ENCODE measurements at regions not wholly inside any gene's neighbourhood (a gene's known extent, or its start where the extent isn't known, plus 50 kb on each side); places are given as distances from the start of the nearest gene placed in this dataset.
A peak's percentile ranks its signal among the peaks of the same experiment; 100 is the strongest.

- DNase-seq (ENCODE audit: low read depth, low spot score) = no peak
Observed at GRCh38 chr1:224504297-224505041, 69.9 kb upstream of the WDR26 start.

- no peak for DNase-seq (ENCODE audit: low read depth, low spot score)
Observed at GRCh38 chr1:224505454-224506093, 71.0 kb upstream of the WDR26 start.

- no peak for DNase-seq (ENCODE audit: low read depth, low spot score)
Observed at GRCh38 chr1:224506141-224506814, 71.7 kb upstream of the WDR26 start.

GRCh38 chr1:224507771-224508523 lies 73.3 kb upstream of the WDR26 start:
- no peak for DNase-seq (ENCODE audit: low read depth, low spot score)

GRCh38 chr1:224509907-224510306 lies 75.3 kb upstream of the WDR26 start:
- no peak for DNase-seq (ENCODE audit: low read depth, low spot score)

- no peak for DNase-seq (ENCODE audit: low read depth, low spot score)
Observed at GRCh38 chr1:224510880-224511645, 76.5 kb upstream of the WDR26 start.

GRCh38 chr1:224512600-224513151 lies 78.1 kb upstream of the WDR26 start:
- DNase-seq (ENCODE audit: low read depth, low spot score) = no peak

GRCh38 chr1:224513383-224513782 lies 78.8 kb upstream of the WDR26 start:
- DNase-seq (ENCODE audit: low read depth, low spot score) = no peak

- DNase-seq (ENCODE audit: low read depth, low spot score) = no peak
Observed at GRCh38 chr1:224513787-224514209, 79.2 kb upstream of the WDR26 start.

GRCh38 chr1:224517171-224517570 lies 82.6 kb upstream of the WDR26 start:
- DNase-seq (ENCODE audit: low read depth, low spot score) = no peak

- no peak for DNase-seq (ENCODE audit: low read depth, low spot score)
Observed at GRCh38 chr1:224518528-224518927, 83.9 kb upstream of the WDR26 start.

- no peak for DNase-seq (ENCODE audit: low read depth, low spot score)
Observed at GRCh38 chr1:224519874-224520273, 85.3 kb upstream of the WDR26 start.

- no peak for DNase-seq (ENCODE audit: low read depth, low spot score)
Observed at GRCh38 chr1:224520808-224521207, 86.2 kb upstream of the WDR26 start.

GRCh38 chr1:224521904-224522734 lies 87.5 kb upstream of the WDR26 start:
- DNase-seq (ENCODE audit: low read depth, low spot score) = no peak

GRCh38 chr1:224523676-224524075 lies 89.1 kb upstream of the WDR26 start:
- no peak for DNase-seq (ENCODE audit: low read depth, low spot score)

- no peak for DNase-seq (ENCODE audit: low read depth, low spot score)
Observed at GRCh38 chr1:224524679-224525078, 90.1 kb upstream of the WDR26 start.

- DNase-seq (ENCODE audit: low read depth, low spot score) = no peak
Observed at GRCh38 chr1:224525411-224526040, 90.6 kb upstream of the CNIH3 start.

- DNase-seq (ENCODE audit: low read depth, low spot score) = no peak
Observed at GRCh38 chr1:224526771-224527170, 89.3 kb upstream of the CNIH3 start.

- DNase-seq (ENCODE audit: low read depth, low spot score) = peak; percentile 37
Observed at GRCh38 chr1:224528900-224529299, 87.2 kb upstream of the CNIH3 start.
